Thoracic aorta (tissue), 2 donors: ENCODE measurements at regions not wholly inside any gene's neighbourhood (a gene's known extent, or its start where the extent isn't known, plus 50 kb on each side); places are given as distances from the start of the nearest gene placed in this dataset.

ENCODE experiments used
- ATAC-seq: fragments of 150-250 bp; one replicate; pipeline ENCODE4 v1.8.0; 2017; ENCODE audit warnings: low read depth; ENCODE audit not compliant: insufficient number of reproducible peaks, low FRiP score
- DNase-seq: peaks from one replicate; pipeline ENCODE4 v3.0.0-alpha.2; 2020; ENCODE audit warnings: low spot score
- H3K27ac ChIP-seq, 2 donors: fragments of 200-600 bp; sonication (generic); 1 replicate in 1 of 2; 2 replicates in 1 of 2; pipeline ENCODE4 v1.5.1; 2016; ENCODE audit warnings: mild to moderate bottlenecking in 2 of 2, moderate library complexity in 2 of 2
- H3K27me3 ChIP-seq: fragments of 200-600 bp; sonication (generic); replicated peaks from 2 replicates; pipeline ENCODE4 v1.6.0; 2016; ENCODE audit warnings: mild to moderate bottlenecking; ENCODE audit not compliant: insufficient read depth
- H3K36me3 ChIP-seq: fragments of 200-600 bp; sonication (generic); one replicate; pipeline ENCODE4 v1.5.1; 2016
- H3K4me1 ChIP-seq, 2 donors: fragments of 200-600 bp; sonication (generic); 1 replicate in 1 of 2; 2 replicates in 1 of 2; pipeline versions ENCODE4 v1.5.1 to v1.6.0; 2016; ENCODE audit warnings: low read depth in 2 of 2, mild to moderate bottlenecking in 1 of 2; ENCODE audit not compliant: control insufficient read depth in 1 of 2
- H3K4me3 ChIP-seq: fragments of 200-600 bp; sonication (generic); 2 replicates; pipeline ENCODE4 v1.5.1; 2016; ENCODE audit warnings: mild to moderate bottlenecking
- H3K9me3 ChIP-seq: fragments of 200-600 bp; sonication (generic); 2 replicates; pipeline ENCODE4 v1.5.1; 2016
- CTCF ChIP-seq: fragments of 200-600 bp; sonication (generic); IDR thresholded peaks from one replicate; pipeline ENCODE4 v1.5.1; 2019; ENCODE audit warnings: antibody characterized with exemption

DNA sequence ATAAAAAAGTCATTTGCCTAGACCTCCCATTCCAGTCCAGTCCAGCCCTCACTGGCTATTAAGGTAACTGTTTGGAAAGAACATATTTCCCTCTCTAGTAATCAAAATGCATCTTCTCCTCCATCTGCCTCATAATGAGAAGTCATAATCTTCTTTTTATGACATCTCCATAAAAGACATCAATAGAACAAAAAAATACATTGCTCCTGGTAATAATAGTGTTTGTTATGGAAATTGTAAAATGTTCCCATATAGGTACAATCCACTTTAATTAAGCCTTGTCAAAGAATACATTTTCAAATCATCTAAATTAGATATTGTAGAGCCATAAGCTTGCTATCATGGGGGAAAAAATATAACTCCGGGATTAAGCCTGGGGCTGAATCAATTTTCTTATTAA, 461.6 kb downstream of the LRATD1 start:
- ATAC-seq (no peak), DNase-seq (no peak)
- Histone ChIP-seq H3K27ac (no peak overlapping the region), H3K4me3 (no peak overlapping the region), H3K27me3 (no peaks in the 10 kb centered on the region), H3K9me3 (no peaks in the 10 kb centered on the region), H3K4me1 (no peaks in the 10 kb centered on the region), H3K36me3 (no peaks in the 10 kb centered on the region)
- TF ChIP-seq CTCF = no peak

GRCh38 chr2:15096873-15097272, 464.3 kb downstream of the NBAS start:
- H3K4me3 ChIP-seq = no peak overlapping the region
- DNase-seq (no peak), ATAC-seq (no peak)
- H3K4me1 ChIP-seq = no peaks in the 10 kb centered on the region
- no peak for TF ChIP-seq CTCF
- H3K36me3 ChIP-seq = no peaks in the 10 kb centered on the region
- H3K27ac ChIP-seq = no peak overlapping the region
- no peaks in the 10 kb centered on the region for H3K27me3 ChIP-seq
- H3K9me3 ChIP-seq = no peaks in the 10 kb centered on the region

- H3K36me3 ChIP-seq = no peaks in the 10 kb centered on the region
- no peak for ATAC-seq
Measured at GRCh38 chr2:15107137-15107536, 454.0 kb downstream of the NBAS start.

DNA sequence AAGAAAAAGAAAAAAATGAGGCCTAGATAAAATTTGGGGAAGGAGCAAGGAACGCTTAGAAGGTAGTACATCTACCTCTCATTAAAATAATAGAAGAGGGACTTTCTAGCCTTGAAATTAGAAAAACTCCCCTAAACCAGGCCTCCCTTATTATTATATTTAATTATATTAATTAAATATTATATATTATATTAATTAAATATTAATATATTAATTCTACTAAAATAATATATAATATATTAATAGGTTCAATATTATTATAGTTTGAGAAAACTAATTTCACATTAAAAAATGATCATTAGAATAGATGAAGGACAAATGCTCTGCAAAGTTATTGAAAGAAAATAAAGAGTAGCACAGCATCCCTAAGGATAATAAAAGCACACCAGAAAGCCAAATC, 449.4 kb downstream of the NBAS start:
- TF ChIP-seq CTCF = no peak
- ATAC-seq = no peak

More at GRCh38 chr2:15107137-15107536, 454.0 kb downstream of the NBAS start:
- peaks cover 0 to 19% of the 10 kb centered on the region in 2 donors for H3K4me1 ChIP-seq
- peaks cover 8% of the 10 kb centered on the region for H3K9me3 ChIP-seq
- no peak overlapping the region for H3K4me3 ChIP-seq
- DNase-seq = no peak
- no peak overlapping the region for H3K27ac ChIP-seq
- no peak for TF ChIP-seq CTCF
- no peaks in the 10 kb centered on the region for H3K27me3 ChIP-seq

DNA sequence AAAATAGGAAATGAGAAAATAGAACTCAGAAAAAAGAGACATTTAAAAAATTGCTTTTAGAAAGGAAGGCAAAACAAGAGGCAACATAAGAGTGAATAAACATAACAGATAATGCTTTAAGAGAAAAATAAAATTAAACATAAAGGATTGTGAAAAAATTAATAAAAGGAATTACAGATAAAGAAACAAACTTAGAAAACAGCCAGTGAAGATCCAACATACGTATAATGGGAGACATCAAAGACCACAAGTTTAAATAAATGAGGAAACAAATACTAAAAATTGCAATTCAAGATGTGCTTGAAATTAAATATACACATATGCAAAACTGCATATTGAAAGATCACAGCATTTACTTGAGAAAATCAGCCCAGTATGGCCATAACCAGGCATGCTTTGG, 448.9 kb downstream of the NBAS start:
- ATAC-seq = no peak

More for the DNA sequence above, 449.4 kb downstream of the NBAS start:
- Histone ChIP-seq H3K27me3 (no peaks in the 10 kb centered on the region), H3K4me1 (peaks cover 0 to 7% of the 10 kb centered on the region in 2 donors), H3K27ac (no peak overlapping the region), H3K4me3 (no peak overlapping the region), H3K36me3 (no peaks in the 10 kb centered on the region), H3K9me3 (peaks cover 15% of the 10 kb centered on the region)
- DNase-seq = no peak

More for the DNA sequence above, 448.9 kb downstream of the NBAS start:
- no peaks in the 10 kb centered on the region for H3K27me3 ChIP-seq
- no peak for TF ChIP-seq CTCF
- no peak overlapping the region for H3K27ac ChIP-seq
- no peak overlapping the region for H3K4me3 ChIP-seq
- H3K9me3 ChIP-seq = peaks cover 15% of the 10 kb centered on the region
- DNase-seq = no peak
- peaks cover 0 to 2% of the 10 kb centered on the region in 2 donors for H3K4me1 ChIP-seq
- no peaks in the 10 kb centered on the region for H3K36me3 ChIP-seq
